Stimulated activated naive CD4-positive, alpha-beta T cell treated with Interleukin-2 at 50 U/mL for 16 hours (primary cell): ENCODE measurements at regions not wholly inside any gene's neighbourhood (a gene's known extent, or its start where the extent isn't known, plus 50 kb on each side); places are given as distances from the start of the nearest gene placed in this dataset.
"Not testable (repeated sequence)": the region's sequence is repeated elsewhere in the genome, so short reads cannot be mapped to it uniquely, and the experiment has no call there.

Source experiments
- DNase-seq: peaks from one replicate; lab custom pipeline; 2025; lab: John Stamatoyannopoulos, UW

DNA sequence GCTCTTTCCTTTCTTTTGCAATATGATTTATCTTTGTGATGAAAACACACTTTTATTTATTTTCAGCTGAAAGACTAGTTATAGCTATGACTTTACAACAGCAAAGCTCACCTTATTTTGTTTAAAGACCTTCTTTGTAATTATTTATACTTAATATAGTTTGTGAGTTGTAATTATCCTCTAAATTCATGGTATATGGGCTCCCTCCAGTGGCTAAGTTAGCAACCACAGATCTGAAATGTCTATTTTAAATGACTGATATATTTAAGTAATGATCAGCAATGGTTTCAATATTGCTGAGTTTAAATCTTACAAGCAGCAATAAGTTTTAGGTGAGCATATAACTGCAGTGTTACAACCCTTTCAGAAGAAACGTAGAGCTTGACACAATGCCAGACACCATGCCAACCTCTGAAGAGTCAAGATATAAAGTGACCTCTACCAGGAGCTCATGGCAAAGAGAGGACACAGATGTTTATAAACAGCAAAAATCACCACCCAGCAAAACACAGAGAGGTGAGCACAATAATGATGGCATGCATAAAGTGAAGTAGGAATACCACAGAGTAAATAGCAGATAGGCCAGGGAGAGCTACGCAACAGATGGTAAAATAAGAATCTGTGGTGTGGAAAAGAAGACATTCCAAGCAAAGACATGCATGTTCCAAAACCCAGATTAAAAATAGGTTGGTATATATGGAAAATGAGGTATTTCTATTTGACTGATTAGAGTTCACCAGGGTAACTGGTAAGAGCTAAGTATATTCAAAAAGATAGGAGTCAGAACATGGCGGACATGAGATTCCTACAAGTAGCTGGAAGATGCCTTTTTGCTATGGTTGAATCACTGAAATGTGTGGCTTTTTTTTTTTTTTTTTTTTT lies 143.7 kb upstream of the ZNF385D start:
- DNase-seq, result no peak

DNA sequence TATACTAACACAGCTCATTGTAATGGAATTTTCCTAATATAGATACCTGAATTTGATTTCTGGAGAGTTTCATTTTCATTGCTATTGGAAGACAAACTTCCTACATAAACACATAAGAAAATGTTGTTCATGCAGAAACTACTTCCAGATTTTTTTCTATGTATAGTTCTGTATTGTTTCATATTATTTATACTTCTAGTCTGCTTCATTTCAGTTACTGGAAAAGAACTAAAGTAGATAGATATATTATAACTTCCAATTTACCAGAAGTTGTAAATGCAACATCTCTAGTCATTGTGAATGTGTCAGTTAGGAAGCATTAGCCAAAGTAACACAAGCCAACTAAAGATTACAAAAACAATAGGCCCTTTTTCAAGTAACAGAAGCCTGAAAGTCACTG lies 147.3 kb upstream of the ZNF385D start:
- no peak for DNase-seq

DNA sequence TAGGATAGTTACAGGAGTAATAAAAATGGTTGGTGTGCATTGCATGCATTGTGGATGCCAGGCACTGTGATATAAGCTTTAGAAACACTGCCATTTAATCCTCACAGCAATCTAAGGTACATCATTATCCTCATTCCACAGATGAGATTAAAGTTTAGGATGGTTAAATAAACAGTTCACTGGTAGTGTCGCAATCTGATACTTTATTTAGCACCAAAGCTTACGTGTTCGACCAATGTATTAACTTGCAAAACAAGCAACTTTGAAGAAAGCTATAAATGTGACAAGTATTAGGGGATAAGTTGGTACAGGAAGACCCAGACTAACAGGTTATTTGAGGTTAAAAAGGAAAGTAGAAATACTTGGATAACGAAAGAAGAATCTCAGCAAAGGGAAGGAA lies 150.5 kb upstream of the ZNF385D start:
- no peak for DNase-seq

DNA sequence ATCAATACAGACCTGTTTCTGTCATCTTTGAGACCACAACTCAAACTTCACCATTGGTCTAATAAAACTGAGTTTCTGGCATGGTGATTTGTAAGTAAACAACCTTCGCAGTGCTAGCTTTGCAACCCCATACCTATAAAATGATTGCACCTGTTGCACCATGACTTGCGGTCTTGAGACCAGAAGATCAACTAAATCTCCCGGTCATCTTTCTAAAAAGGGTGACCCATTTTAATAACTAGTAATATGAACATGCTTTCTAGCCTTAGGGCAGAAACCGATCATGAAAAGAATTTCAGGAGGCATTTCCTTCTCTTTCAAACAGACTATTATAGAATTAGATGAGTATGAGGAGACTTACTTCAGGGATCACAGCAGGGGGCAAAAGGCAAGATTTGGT lies 151.9 kb upstream of the ZNF385D start:
- DNase-seq, result no peak

DNA sequence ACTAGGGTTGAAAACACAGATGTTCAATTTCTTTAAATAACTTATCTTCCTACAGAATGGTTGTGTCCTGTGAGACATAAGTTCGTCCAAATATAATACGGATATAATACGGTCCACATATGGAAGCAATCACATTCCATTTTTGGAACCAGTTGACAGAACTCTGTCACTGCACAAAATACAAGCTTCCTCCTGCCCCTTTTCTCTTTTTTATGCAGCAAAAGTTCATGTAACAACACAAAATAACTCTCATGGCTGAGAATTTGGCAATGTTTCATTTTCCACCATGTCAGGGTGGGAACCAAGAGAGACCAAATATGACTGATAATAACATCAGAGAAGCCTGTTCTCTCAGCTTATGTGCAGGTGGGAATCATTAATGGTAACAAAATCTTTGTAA lies 158.1 kb upstream of the ZNF385D start:
- no peak for DNase-seq

DNA sequence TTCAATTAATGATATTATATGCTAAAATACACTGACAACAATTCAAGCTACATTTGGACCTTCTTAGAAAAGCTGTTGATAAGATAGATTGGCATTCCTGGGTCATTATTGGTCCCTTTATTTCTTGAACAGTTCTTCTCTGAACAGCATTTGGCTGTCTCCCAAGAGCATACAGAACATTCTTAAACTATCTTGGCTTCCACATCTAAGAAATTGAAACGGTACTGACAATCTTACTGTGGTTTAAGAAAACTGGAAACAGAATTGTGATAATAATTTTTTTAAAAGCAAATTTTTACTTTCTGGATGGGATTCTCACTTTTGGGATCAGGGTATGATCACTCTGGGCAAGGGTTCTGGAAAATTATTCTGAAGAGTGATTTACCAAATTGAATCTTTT lies 161.7 kb upstream of the ZNF385D start:
- no peak for DNase-seq

DNA sequence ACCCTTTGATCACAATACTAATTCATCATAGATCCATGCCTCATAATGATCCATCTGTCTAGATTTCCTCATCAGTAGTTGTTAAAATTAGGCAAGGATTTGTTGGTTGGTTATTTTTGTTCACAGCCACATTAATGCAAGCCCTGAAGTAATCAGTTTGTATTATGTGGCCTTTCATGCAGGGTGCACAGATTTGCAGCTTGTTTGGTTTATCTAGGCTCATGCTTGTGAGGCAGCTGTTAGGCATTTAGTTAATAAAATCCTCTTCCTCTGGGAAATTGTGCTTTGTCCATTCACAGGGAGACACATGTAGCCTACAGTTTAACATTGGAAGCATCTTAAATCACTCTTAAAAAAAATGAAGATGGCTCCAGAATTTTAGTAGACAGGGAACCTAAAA lies 162.8 kb upstream of the ZNF385D start:
- DNase-seq, result no peak

DNA sequence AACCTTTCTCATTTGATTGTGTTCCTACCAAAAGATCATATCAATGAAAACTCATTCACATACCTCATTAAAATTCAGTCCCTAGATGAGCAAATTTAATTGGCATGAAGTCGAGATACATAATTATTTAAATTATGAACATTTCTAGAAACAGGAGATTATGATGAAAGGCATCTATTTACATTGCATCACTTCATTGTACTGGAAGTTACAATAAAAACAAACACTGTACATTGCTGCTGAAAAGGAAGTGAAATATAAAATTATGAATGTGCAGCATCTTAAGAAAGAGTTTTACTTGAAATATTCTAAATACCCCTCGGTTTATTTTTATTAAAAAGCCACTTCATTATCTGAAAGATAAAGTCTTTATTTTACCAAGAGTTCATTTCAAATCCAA lies 163.4 kb upstream of the ZNF385D start:
- no peak for DNase-seq

DNA sequence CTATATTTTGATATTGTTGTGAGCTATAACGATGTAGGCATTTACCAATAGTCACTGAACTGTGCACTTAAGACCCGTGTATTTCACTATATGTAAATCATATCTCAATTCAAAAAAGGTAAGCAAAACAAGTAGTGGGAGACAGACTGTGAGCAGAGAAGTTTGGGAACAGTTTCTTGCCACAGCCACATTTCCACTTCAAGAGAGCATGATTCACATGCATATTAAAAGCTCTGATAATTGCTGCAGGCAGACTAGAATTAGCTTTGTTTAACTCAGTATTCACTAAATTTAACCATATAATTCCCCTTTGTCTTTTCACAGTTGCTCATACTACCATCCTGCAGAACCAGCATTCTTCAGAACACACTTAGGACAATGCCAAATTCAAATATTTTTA lies 168.4 kb upstream of the ZNF385D start:
- DNase-seq, result no peak

DNA sequence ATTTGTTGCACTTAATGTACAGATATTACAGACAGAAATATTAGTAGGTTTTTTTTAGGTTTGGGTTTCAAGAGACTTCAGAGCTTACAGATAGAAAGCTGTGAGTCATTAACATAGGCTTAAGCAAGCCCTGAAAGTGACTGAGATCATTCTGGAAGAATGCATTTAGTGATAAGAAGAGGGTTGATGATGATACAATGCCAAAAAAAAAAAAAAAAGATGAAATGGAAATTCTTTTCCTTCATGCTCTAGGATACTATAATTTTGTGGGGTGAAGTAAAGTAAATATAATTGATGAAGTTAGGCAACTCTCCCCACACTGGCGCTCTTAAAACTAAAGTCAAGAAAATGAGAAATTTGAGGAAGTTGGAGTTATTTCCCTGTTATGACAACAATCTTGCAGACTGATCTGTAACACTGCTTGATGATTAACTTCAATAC lies 169.4 kb upstream of the ZNF385D start:
- no peak for DNase-seq

DNA sequence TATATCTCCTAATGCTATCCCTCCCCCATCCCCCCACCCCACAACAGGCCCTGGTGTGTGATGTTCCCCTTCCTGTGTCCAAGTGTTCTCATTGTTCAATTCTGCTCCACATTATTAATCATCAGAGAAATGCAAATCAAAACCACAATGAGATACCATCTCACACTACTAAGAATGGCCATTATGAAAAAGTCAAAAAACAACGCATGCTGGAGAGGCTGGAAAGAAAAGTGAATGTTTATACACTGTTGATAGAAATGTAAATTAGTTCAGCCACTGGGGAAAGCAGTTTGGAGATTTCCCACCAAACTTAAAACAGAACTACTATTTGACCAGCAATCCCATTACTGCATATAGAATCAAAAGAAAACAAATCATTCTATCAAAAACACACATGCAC lies 172.1 kb upstream of the ZNF385D start:
- DNase-seq, result not testable (repeated sequence)

DNA sequence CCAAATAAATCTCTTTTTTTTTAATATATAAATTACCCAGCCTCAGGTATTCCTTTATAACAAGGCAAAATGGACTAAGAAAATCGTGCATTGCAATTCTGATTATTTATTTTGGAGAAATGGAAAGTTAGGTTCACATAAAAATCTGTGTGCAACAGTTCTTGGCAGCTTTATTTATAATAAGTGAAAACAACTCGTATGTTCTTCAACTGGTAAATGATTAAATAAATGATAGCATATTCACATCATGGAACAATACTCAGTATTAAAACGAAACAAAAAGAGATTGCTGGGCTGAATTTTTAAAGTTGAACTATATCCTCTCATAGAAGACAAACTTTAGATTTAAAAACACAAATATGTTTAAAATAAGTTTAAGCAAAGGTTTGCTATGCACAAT lies 176.3 kb upstream of the ZNF385D start:
- DNase-seq, result no peak

DNA sequence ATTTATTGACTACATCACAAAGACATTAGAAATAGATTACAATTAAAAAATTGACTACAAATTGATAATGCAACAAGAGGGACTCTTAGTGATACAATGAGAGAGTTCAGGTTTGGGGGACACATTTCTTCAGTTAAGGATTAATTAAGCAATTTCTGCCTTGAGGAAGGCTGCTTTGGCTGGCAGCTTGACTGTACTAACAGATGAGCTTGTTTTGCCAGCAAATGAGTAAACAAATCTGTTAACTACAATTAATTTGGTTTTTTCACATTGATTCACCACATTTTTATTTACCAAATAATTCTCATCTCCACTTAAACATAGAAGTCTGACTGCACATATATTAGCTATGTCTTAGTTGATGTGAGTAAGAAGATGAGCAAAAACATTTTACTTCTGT lies 183.6 kb upstream of the ZNF385D start:
- DNase-seq, result no peak

DNA sequence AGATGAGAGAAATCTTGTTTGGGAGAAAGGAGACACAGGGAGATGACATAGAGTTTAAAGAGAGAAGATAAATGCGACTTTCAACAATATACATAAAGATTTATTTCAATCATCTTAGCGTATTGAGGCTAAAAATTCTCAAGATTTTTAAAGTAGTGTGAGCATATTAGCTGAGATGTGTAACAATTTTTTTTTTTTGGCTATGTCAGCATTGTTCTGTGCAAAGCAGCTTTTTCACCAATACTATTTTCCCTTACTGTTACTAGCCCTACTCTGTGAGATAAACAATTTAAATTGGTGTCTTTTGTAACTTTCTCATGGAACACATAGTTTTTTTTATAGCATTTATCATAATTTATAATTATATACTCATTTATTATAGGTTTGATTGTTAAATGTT lies 185.2 kb upstream of the ZNF385D start:
- no peak for DNase-seq

DNA sequence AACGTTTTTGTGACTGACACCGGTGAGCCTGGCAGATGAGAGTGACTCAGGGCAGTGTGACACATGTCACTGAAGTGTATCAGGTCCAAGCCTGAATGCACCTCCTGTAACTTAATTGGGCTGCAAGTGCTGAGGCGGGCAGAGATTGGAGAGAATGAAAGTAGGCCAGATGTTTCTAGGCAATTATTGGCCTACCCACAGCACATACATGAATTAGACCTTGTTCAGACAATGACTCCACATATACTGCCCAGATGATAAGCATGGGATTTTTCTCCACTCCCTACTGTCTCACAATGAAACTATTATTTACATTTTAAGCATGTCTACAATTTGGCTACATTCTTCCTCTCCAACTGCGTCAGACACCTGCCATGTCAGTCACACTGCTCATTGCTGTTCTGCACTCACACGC lies 187.3 kb upstream of the ZNF385D start:
- DNase-seq, result no peak

DNA sequence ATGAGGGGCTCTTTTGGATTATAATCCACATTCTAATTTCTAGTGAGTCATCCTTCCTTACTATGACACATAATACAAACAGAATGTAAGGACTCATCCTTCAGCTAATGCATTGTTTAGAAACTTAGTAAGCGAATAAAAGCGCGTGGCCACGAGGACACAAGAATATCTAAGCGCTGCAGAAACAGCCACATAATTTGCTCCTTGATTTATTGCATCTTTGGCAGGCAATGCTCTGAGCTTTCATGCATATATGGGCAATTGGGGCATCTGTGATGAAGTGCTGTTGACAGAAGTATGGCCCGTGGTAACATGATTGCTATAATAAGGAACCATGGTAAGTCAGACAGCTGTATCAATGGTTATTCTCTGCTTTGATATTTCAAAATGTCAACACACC lies 191.3 kb upstream of the ZNF385D start:
- DNase-seq, result no peak

DNA sequence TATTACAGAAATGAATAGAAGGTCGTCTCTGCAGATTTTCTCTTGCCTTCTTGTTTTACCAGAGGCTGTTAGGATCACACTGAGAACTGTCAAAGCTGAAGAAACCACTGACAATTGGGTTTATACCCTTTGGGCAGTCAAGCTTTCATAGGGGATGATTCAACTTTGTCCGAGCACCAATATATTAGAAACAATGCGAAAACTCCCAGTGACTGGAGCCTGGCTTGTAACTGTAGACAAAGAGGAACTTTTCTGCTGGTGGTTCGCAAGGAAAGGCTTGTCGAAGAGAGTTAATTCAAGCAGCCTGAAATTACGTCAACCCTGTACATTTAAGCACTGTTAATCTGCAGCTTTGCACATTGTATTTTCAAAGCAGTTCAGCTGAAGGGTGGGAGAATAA lies 193.2 kb upstream of the ZNF385D start:
- DNase-seq, result no peak

DNA sequence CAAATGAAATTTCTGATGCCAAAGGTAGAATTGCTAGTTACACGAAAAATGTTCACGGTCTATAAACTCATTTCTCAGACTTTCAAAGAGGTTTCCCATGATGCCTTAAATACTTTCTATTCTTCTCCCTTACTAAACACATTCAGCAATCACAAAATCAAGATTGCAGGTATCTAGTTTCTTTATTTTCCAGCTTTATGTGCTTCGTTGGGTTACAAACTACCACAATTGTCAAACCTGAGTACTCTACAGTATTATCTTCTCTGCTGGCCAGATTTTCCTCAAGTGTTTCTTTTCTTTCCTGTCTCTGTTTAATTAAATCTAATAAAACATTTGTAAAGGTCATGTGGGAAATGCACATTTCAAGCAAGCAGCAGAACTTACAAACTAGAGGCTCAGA lies 201.8 kb upstream of the ZNF385D start:
- DNase-seq, result no peak

DNA sequence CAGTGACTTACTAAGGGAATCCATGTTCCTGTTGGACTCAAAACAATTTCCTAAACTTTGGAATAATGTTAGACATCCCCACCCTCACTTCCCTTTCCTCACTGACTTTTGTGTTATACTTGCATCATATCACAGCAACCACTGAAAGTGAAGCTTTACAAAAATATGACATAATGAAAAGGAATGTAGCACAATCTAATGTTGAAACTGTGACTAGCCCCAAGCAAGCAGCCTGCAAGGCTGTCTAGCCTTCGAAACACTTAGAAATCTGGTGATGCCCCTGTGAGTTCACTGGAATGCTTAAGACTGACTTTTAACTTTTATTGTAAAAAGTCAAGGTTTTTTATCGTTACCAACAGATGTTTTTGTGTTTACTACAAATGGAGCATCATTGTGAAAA lies 203.7 kb upstream of the ZNF385D start:
- no peak for DNase-seq

DNA sequence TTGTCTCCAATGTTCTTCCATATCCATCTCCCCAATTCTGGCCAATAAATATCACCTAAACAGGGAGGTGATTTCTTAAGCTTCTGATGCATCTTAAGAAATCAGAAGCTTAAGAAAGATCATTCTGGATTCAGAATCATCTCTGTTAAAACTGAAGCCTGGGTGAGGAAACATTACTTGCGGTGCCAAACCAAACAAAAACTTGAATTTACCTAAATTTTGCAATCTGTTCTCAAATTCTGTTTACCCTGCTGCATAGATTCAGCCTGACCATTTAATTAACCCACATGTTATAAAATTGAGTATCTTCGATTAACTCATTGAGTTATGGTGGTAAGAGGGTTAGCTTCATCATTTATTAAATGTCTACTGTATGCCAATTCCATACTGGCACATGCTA lies 204.4 kb upstream of the ZNF385D start:
- no peak for DNase-seq

DNA sequence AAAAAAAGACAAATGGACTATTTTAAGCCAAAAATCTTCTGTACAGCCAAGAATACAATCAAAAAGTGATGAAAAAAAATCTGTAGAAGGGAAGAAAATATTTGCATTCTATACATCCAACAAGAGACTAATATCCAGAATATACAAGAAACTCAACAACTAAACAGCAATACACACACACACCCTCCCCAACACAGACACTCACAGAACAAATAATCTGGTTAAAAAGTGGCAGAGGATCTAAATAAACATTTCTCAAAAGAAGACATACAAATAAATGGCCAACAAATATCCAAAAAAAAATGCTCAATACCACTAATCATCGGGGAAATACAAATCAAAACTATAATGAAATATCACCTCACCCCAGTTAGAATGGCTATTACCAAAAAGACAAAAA lies 209.0 kb upstream of the ZNF385D start:
- no peak for DNase-seq

DNA sequence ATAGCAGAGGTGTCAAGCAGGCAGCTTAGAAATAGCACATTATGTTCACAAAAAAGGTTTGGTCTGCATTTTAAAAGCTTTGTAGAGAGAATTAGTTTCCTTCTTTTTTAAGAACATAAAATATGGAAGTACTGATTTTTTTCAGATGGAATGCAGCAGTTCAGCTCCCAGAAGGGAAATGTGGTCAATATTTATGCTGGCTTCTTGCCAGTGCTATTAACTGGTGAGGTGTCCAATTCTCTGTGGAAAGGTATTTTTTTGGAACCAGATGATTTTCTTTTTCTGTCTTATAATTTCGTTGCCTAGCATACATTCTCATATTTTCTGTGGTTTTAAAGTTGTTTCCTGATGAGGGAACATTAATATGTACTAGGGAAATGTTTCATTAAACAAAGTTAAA lies 211.4 kb upstream of the ZNF385D start:
- no peak for DNase-seq

DNA sequence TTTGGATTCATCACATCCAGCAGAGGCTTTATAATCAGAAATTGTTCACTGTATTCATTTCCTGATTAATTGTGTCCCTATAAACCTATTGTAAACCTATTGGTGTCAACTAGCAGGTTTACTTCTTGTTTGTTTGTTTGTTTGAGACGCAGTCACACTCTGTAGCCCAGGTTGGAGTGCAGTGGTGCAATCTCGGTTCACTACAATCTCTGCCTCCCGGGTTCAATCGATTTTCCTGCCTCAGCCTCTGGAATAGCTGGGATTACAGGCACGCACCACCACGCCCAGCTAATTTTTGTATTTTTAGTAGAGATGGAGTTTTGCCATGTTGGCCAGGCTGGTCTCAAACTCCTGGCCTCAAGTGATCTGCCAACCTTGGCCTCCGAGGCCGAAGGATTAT lies 215.4 kb upstream of the ZNF385D start:
- not testable (repeated sequence) for DNase-seq

DNA sequence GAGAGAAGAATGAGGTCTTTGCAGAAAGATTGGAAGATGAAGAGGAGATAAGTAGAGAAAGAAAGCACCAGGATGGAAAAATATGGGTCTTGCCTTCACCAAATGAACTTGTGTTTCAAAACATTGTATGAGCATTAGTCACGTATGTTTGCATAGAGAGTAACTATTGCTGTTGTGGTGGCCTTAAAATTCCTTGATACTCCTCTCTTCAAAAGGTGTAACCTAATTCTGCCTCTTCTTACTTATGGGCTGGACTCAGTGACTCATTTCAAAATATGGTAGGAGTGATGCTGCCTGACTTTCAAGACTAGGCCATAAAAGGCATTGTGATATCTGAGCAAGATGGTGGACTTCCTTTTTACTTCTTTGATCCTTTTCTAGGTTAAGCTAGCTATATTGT lies 228.7 kb upstream of the ZNF385D start:
- no peak for DNase-seq
